ENCODE measurements at regions not wholly inside any gene's neighbourhood (a gene's known extent, or its start where the extent isn't known, plus 50 kb on each side); places are given as distances from the start of the nearest gene placed in this dataset.

- no peak for DNase-seq
- intact Hi-C loops (cut with DNase I): no loop called here
These were observed 344.4 kb downstream of the RND3 start for GRCh38 chr2:150143087-150143536.

- DNase-seq: no peak
- intact Hi-C loops (cut with DNase I): no loop called here
These were observed 344.9 kb downstream of the RND3 start for GRCh38 chr2:150142561-150142960.

- intact Hi-C loops (cut with DNase I): no loop called here
- no peak for DNase-seq
These were observed 346.1 kb downstream of the RND3 start for GRCh38 chr2:150141226-150142001.

DNA sequence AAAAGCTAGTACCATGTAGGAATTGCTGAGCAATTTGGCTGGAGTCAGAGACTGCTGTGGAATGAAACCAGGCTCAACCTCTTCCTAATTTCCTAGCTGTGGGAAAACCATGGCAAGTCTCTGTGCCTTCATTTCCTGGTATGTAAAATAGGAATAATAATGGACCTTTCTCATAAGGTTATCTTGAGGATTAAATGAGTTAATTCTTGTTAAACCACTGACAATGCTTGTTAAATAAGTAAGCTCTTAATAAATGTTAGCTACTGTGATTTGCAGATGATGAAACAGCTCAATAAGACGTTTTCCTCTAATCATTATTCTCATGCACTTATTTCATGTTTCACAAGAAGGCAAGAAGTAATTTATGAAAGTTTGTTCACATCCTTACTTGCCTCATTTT, 346.7 kb downstream of the RND3 start:
- DNase-seq: no peak
- intact Hi-C loops (cut with DNase I): no loop called here

DNA sequence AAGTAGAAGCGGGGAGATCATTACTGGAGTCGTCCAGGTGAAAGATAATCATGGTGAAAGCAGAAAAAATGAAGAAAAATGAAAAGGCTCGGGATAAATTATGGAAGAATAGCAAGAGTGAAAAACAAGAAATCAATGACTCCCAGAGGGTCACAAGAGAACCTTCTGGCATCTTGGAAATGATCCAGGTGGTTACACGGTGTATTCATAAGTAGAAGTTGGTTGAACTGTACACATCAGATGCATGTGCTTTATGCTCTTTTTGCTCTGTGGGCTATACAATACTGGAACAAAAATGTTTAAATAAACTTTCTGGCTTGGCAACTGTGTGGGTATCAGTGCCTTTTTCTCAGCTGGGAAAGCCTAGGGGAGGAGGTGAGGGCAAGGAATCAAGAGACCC, 348.9 kb downstream of the RND3 start:
- intact Hi-C loops (cut with DNase I): no loop called here
- no peak for DNase-seq

DNA sequence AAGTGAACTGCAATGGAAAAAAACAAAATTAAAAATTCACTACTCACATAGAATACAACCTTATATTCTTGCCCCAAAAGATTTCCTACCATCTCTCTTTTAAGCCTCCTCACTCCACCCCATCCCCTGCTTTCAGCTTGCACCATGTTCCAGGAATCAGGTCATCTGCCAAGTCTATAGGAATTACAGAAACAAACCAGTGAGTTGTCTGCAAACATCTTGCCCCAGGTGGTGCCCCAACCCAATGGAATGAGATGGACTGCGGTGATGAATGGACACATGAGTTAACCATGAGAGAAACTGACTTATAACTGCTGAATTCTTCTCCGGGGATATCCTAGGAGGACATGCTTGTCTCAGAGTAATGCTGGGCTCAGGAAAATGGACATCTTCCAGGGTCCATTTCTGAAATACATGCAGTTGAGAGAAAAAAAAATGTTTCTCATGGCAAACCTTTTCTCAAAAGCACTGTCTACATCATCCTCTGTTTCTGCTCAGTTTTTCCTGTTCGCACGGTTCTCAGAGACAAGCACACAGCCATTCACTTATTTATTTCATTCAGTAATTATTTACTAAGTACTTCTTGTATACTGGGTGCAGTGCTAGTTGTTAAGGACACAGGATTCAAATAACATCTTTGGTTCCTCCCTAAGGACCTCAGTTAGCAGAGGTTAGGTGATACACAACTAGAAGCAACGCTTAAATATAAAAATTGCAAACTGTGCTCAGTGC, 350.0 kb downstream of the RND3 start:
- intact Hi-C loops (cut with DNase I): no loop called here
- no peak for DNase-seq

DNA sequence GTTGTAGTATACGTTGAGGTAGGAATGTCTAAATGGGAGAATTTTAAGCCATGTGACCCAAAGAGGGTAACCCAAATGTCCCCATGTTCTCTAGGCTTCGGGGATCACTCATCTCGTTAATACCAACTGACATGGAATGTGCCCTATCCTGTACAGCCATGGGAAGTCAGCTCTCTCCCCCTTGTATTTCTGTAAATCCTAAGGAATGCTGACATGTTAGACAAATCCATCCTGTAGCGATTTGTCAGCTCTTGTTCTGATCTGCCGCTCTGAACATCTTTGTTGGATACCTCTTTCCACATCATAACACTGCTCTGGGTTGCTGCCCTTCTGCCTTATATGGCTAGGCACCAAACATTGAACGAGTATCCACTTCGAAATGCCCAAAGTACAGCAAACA, 350.6 kb downstream of the RND3 start:
- no peak for DNase-seq
- intact Hi-C loops (cut with DNase I): no loop called here

- intact Hi-C loops (cut with DNase I): no loop called here
- no peak for DNase-seq
These were observed 351.1 kb downstream of the RND3 start for GRCh38 chr2:150136401-150136800.

DNA sequence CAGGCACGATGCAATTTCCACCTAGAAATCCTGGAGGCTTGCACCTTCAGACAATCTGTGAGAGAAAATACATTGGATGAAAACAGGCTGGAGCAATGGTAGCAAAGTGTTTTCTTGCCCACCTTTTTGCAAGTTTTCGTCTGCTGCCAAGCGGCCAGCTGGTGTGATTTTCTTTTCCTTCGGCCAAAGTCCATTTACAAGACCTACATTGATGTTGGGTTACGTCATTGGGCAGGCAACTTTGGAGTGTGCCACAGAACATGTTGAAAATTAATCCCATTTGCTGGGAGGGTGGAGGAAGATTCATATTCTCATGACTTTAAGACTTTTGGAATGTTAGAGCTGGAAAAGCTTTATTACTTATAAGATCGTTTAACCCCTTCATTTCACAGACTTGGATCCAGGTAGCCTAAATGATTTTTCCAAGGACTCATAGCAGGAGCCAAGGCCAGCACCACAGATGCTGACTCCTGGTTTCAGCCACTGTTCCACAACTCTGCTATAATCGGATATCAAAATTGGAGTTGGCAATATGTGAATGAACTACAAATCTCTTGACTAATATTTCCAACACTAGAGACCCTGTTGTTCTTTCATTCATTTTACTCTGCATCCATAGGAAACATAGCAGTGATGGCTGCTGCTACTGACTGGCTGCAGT, 352.1 kb downstream of the RND3 start:
- DNase-seq: no peak
- intact Hi-C loops (cut with DNase I): no loop called here

GRCh38 chr2:150134223-150134857, 353.1 kb downstream of the RND3 start:
- no peak for DNase-seq
- intact Hi-C loops (cut with DNase I): no loop called here

DNA sequence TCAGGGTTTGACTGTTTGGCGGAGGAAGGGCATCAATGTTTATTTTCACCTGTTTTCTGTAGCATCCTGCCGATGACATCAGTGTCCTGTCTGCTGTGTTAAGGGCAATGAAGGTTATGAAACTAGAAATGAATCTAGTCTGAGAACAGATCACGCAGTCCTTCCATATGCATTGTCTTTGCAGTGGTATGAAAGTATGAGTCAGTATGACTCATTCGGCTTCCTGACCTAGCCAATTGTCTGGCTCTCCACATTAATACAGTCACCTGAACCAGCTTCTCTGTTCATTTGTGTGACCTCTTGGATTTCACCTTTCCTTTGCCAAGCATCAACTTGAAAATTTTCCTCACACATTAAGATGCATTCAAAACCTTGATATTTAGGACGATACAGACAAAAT, 353.8 kb downstream of the RND3 start:
- DNase-seq: no peak
- intact Hi-C loops (cut with DNase I): no loop called here

- intact Hi-C loops (cut with DNase I): no loop called here
- DNase-seq: no peak
These were observed 357.4 kb downstream of the RND3 start for GRCh38 chr2:150129921-150130575.

GRCh38 chr2:150127995-150128394, 359.5 kb downstream of the RND3 start:
- intact Hi-C loops (cut with DNase I): no loop called here
- no peak for DNase-seq

DNA sequence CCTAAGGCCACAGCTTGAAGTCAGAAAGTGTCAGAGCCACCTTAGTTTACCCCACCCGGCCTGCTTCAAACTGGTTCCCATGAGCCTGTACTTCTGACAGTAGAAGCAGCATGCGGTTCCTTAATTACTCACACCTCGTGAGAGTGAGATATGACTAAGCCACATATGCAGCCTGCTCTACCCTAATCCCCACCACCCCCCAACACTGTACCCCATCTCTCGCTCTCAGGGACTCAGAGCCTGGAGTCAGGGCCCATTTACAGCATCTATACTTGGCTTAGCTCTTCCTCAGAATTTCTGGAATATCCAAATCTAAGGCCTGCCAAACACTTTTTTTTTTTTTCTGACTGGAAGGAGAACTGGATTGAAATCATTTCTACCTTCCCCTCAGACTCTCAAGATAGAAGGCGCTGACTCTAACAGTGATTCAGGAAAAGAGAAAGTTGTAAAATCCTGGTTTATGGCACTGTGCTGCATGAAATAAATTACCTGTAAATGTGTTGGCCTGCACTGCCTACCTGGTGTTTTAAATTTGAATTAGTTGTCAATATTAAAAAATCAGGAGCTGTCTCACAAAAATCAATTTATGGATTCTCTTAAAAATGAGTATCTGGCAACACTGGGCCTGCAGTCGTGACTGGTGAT, 360.0 kb downstream of the RND3 start:
- no peak for DNase-seq
- intact Hi-C loops (cut with DNase I): no loop called here

- DNase-seq: no peak
- intact Hi-C loops (cut with DNase I): no loop called here
These were observed 360.6 kb downstream of the RND3 start for GRCh38 chr2:150126839-150127238.

DNA sequence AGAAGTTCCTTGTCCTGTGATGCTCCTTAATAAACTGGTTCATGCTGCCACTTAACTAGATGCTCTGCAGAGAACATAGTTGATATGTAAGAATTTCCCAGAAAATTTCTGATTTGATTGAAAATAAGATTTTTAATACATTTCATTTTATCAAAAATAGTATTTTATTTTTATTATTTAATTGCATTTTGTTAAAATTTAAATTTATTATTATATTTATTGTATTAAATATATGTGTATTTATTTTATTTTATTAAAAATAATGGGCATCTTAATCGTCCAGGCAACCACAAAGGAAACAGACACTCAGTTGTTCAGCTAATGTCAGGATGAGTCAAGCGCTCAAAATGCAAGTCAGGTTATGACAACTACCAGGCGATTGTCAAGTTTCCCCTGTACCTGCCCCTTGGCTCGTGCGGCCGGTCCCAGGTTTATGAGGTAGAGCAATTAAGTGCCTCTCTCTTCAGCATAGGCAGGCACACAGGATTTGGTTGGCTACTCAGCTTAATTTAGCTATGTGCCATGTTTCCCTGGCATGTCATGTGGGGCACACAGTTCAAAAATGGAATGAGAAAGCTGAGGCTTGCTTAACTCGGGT, 361.2 kb downstream of the RND3 start:
- DNase-seq: no peak
- intact Hi-C loops (cut with DNase I): no loop called here

DNA sequence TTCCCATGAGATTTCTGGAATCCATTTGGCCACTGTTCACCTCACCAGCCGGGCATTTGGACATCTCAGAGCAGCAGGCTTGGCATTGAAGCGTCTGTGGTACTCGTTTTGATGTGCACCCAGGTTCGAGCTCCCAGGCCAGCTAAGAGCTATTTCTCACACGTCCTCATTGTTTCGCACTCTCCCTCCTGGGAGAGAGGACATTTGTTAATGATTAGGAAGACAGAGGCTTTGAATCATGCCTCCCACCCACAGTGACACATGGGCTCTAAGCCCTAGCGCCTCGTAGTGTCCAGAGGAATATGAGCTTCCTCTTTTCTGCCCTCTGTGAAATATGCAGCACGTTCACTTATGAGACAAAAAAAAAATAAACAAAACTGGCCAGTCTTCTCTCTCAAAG, 361.8 kb downstream of the RND3 start:
- intact Hi-C loops (cut with DNase I): no loop called here
- DNase-seq: no peak

DNA sequence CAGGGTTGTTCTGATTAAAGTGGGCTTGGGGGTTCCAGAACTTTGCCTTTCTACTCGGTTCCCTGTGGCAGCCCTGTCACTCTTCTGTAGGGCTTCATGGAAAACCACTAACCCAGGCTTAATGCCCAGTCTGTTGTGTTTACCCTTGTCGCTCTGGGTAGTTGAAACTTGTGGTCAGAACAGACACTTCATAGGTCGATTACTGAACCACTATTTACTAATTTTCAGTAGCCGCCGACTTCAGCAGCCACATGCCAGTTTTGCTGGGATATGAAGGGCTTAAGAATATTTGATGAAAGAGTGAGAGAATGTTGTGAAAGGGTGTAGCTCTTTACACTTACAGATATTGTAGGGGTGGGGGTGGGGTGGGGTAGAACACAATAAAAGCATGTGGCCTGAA, 362.3 kb downstream of the RND3 start:
- DNase-seq: no peak
- intact Hi-C loops (cut with DNase I): no loop called here

GRCh38 chr2:150124739-150125138, 362.7 kb downstream of the RND3 start:
- intact Hi-C loops (cut with DNase I): no loop called here
- DNase-seq: no peak
